Pulmonary artery endothelial cell (primary cell): ENCODE measurements at regions not wholly inside any gene's neighbourhood (a gene's known extent, or its start where the extent isn't known, plus 50 kb on each side); places are given as distances from the start of the nearest gene placed in this dataset.

Source experiments
- DNase-seq: peaks from one replicate; pipeline ENCODE4 v3.0.0-alpha.2; 2011; ENCODE audit warnings: low read depth, low spot score

DNA sequence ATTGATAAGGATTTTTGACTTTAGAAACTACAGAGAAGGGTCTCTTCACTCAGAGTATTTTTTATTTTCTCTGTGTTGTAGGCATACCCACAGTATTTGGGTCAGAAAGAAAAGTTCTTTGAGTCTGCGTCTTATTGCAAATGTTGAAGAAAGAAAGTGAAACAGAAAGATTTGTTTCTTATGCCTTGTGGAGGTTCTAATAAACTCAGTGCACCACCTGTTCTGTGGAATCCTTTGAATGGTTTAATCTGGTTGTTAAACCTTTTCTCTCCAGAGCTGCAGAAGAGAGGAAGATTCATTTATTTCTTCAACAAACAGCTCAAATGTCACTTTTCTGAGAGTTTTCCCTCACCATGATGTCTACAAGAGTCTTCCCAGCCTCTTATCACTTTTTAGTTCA, 146.6 kb upstream of the PLEKHG7 start:
- DNase-seq = no peak

DNA sequence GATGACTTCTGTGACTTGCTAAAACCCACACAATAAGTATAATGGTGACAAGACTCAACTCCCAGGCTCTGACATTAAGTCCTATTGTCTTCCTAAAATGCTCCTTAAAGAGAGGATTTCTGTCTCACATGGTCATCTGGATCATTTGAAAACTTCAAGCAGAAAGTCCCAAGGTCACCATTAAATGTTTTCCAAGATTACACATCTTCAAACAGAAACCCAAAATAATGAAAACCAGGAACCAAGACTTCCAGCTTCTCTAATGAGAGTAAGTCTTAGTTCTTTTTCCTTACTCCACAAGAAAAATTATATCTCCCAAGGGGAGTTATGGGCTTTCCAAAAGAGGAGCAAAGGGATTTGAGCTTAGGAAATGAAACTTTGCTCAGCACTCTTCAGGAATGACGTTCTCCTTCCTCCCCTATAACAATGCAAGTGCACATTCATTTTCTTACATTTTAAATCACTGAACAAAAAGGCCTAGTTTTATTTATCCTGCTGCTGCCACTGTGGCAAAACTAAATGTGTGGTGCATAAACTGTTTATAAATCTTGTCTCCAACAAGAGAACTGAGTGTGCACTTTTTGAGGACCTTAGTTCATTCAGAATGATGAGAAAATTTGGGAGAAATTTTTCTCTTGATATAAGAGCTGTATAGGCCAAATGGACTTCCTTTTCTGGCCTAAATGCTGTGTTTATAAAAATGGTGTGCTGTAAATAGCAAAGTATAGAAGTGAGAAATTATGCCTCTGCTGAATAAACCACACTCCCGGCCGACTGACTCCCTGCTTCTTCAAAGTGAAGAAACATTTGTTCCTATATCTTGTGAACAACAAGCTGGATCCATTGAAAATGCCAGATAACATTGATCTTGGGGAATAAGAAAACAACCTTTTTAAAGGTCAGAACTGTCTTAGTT, 148.4 kb upstream of the PLEKHG7 start:
- no peak for DNase-seq

DNA sequence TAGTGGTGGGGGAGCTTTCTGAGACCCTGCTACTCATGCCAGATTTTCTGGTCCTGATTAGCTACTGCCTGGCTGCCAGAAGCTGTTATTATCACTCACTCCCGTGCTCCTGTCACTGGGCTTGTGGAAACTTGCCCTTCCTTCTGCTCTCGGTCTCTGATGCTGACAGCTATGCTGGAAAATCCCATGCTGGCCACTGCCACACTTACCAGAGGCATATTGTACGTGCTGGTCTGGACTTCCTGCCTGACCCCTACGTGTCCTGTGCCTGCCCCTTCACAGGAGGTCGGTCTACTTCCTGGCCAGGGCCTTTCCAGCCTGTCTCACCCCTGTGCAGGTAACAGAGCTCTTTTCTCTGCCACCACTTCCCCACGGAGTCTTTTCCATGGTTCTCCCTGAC, 149.4 kb upstream of the PLEKHG7 start:
- DNase-seq = no peak

DNA sequence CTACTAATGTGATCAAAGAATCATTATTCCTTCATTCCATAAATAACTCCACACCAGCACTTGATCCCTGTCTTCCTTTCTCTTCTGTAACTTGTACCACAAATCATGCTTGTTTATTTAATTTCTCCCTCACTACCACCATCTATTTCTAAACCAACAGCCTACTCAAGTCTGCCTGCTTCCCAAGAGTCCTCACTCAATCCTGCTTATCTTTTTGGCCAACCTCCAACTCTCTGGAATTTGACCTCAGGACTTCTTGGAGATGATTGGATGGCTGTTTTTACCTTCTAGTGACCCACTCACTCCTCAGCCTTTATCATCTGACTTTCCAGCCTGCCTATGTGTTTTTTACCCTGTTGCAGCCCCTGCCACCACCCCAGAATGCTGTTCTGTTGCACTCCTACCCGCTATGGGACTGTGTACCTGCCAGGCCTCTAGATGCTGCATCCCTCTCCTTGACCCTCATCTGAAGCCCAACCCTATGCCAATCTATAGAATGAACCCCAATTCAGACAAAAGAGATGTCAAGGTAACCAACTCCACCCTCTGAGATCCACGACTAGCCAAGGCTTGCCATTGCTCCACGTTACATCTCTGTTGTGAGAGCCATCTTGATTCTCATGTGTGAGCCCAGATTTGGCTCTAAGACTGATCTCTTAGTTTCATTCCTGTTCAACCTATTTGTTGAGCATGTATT, 150.2 kb upstream of the PLEKHG7 start:
- no peak for DNase-seq

DNA sequence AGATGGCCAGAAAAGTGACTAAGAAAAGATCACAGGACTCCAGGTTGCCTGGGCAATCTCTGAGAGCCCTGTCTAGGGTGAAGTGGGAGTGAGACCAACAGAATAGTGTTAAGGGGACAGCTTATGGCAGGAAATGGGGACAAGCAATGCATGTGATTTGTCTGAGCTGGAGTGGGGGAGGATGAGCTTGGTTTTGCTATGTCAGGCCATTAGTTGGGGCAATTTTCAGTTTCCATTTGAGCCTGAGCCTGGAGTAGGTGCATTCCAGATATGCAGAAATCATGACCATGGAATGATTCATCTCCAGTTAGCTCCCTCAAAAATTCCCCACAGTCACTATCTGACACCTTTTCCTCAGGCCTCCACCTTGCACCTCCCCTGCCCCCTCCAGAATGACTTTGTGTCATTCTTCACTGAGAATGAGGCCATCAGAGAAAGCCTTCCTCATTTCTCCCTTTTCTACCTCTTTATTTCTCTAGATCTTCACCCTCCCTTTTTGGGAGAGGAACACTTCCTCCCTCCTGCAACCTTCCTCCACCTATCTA, 150.9 kb upstream of the PLEKHG7 start:
- no peak for DNase-seq

DNA sequence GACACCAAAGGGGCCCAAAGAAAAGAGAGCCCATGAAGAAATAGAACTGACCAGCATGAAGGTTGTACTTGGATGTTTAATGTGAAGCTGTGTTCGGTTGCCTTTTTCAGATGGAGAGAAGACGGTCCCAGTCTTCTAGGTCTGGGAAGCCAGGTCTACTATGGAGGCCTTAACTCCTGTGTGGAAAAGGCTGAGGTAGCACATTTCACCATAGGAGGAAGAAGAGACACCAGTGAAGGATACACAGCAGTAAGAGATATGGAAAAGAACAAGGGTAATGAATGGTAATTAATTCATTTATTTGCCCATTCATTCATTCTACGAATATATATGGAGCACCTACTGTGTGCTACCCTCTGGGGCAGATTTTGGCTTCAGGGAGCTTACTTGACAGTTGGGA, 151.6 kb upstream of the PLEKHG7 start:
- no peak for DNase-seq

DNA sequence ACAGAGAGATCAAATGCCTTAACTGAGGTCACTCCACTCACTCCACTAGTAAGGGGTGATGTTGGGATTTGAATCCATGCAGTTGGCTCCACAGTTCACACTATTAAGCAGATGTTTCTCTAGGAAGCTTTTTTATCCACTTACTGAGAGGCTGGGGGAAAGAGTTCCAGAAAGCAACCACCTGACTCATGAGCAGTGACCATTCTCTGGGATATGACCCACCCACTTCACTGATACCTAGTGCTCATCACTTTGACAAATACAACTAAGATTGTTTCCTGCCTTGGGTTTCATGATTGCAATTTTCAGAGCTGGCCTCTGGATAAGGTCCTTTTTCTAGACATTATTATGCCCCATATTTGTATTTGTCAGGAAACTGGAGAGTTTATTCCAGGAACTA, 152.1 kb upstream of the PLEKHG7 start:
- DNase-seq = no peak

DNA sequence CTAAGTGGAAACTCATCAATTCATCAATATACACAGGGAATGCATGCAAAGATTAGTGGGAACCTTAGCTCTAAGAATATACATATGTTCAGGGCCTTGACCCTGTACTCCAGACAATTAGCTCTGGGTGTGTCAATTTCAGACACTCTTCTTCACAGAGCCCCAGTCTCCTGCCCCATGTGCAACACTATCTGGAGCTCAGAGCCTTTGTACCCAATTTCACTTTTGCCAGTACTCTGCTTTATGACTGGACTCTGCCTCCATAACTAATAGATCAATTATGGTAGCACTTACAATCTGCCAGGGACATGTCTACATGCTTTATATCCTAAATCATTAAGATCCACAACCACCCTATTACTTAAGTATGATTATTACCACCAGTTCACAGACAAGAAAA, 152.5 kb upstream of the PLEKHG7 start:
- no peak for DNase-seq

DNA sequence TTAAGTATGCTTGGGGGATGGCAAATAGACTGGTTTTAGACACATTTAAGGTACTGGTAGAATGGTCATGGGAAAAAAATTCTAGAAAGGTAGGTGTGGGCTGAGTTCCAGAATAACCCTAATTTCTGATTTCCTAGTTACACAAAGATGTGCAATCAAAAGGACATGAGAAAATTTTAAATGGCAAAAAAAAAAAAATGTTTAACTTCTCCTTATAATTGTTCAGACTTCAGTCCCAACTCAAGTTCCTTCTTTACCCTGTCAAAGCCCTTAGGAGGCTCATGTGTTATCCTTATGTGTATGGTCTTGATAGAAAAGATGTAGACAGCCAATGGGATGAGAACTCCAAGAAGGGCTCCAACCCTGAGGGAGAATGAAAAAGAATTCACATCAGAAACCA, 153.3 kb upstream of the PLEKHG7 start:
- no peak for DNase-seq

DNA sequence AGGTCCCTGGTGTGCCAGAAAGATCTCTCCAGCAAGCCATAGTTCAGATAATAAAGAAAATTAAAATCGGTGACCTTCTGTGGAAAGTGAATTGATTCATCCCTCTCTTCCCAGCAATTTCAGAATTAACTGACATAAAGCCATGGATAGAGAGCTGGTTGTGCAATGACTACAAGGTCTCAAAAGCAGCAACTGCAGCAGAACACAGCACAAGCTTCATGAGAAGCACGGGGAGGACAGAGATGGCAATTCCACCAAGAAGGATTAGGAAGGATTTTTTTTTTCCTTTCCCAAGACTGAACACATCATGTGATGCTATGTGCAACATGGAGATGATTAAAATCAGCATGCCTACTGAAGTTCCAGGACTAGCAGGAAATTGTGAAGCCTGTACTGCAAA, 154.9 kb upstream of the PLEKHG7 start:
- DNase-seq = no peak

DNA sequence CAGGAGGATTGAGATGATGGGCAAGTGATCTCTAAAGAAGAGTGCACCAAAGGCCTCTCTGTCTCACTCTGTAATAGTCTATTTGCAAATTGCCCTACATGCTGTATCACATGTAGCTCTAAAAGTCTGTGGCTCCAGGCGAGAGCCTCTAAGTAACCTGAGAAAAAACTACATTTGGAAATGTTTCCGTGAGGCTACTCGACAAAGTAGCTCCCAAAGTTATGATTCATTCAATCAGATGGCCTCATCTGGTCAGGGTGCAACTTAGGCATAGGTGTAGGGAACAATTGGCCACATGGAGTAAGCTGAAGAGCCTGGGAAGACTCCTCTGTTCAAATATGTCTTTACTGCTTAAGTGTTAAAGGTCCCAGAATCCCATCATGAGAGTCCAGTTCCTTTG, 155.4 kb upstream of the PLEKHG7 start:
- DNase-seq = no peak

DNA sequence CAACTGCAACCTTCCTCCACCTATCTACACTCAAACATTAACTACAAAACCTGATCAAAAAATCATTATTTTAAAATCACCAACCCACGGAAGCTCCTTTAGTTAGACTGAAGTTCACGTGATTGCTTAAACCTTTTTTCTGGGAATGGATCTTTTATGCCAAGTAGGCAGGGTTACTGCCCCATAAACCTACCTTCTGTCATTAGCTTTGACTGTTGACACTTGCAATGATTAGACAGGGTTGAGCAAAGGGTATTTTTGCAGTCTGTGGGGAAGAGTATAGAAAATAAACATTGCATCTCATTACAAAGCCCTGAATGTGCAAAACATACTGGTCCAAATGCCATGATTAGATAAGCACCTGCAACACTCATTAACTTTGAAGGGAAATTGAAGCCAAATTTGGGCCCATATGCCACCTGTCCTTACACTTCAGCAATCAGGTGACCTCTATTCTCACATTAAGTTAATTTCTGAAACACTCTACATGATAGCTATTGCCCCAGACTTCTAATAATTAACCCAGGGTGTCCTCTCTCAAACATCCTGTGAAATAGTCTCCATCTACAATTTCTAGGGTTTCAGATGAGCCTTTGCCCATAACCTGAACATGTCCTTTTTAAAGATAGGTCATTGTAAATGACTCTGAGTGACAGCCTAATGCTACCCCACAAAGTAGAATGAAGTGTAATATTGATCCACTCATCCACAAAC, 156.0 kb upstream of the PLEKHG7 start:
- no peak for DNase-seq

DNA sequence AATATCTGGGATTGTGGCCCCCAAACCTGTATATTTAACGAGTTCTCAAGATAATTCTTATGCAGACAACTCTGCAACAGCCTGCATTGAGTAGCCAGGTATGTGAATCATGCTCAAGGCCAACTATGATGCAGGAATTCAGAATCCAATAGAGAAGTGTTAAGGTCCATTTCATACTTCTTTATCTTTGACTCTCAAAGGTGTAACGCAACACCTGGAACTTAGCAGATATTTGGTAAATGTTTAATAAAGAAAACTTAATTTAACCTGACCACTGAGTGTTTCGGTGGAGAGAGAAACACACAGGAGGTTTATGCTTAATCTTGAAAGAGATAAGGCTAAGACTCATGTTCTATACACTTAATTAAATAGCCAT, 156.5 kb upstream of the PLEKHG7 start:
- no peak for DNase-seq

DNA sequence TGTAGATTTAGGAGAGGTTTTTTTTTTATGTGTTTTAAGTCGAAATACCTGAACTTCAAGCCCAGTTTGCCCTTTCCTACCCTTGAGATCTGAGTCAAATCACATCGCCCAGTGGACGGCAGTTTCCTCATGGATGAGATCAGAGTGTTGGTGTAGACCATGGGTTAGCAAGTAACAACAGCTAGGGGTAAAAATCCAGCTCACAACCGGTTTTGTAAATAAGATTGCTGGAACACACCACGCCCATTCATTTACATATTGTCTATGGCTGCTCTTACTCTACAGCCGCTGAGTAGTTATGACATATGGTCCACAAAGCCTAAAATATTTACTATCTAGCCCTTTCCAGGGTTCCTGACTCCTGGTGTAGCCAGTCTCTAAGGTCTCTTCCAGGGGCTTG, 158.5 kb upstream of the PLEKHG7 start:
- no peak for DNase-seq

DNA sequence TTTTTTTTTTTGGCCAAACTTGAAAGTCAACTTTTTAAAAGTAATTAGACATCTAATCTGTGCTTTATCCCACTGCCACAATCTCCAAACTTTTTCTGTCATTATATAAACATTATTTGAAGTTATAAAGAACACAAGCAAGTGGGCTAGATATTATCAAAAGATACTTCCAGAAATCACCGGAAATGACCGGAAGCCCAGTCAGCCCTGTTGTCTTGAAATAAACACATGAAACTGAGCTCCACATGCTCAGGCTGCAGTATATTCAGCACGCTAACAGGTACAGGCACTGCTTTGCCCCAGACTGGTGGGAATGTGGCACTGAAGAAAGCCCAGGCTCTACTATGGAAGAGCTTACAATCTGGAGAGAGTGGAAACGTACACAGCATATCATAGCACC, 158.9 kb upstream of the PLEKHG7 start:
- DNase-seq = no peak

DNA sequence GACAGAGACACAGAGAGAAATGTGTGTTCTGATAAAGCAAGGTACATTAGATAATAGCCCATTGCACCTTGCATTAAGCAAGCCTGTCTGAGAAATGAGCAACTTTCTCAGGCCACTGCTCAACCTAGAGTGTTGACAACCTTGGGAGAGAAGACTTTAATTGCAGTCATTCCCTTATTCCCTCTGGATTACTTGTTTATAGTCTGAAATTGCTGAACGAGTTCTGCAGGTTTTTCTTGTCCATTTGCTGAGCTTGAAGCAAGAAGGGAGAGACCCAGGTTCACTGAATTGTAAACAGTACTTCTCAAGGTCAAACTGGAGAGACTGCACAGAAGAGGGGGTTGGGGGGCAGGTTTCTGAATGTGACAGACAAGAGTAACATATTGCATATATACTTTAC, 159.4 kb upstream of the PLEKHG7 start:
- DNase-seq = no peak

DNA sequence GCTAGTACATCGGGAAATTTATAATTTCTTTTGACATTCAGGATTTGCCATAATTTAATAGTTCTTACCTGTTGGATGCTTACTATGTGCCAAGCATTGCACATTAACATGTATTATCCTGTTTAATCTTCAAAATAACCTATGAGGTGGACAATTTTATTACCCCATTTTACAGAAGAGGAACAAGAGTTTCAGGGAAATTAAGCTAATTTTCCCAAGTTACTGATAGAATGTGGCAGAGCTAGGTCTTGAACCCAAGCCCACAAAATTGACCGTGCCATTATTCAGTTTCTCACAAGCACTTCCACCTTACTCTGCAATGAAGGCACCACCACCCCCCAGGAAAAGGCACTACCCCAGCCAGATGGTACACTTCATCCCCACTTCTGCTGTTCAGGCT, 161.1 kb upstream of the PLEKHG7 start:
- no peak for DNase-seq

DNA sequence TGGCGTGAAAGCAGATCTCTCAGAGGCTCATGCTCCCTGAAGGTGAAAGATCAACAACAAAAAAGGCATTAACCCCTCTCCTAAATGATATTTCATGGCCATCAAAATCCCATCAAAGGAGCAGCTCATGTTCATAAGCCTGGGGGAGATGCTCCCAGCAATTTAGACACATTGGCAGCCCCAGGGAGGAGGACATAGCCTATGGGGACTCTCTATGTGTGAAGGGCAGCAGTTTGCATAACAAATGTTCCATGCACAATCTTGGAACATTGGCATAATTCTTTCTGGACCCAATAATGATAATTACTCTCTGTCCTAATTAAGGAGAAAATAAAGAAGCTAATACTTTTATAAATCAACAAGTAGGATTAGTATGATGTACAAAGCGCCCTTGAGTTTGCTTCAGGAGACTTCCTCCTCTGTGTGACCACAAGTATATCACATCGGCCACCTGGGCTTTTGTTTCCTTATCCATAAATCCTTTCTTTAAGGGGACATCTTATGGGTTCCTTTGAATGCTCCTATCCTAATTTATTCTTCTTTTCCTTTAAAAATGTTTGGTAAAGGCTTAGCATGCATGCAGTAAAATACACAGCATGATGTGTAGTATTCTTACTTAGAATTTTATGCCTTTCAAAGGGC, 161.9 kb upstream of the PLEKHG7 start:
- no peak for DNase-seq

DNA sequence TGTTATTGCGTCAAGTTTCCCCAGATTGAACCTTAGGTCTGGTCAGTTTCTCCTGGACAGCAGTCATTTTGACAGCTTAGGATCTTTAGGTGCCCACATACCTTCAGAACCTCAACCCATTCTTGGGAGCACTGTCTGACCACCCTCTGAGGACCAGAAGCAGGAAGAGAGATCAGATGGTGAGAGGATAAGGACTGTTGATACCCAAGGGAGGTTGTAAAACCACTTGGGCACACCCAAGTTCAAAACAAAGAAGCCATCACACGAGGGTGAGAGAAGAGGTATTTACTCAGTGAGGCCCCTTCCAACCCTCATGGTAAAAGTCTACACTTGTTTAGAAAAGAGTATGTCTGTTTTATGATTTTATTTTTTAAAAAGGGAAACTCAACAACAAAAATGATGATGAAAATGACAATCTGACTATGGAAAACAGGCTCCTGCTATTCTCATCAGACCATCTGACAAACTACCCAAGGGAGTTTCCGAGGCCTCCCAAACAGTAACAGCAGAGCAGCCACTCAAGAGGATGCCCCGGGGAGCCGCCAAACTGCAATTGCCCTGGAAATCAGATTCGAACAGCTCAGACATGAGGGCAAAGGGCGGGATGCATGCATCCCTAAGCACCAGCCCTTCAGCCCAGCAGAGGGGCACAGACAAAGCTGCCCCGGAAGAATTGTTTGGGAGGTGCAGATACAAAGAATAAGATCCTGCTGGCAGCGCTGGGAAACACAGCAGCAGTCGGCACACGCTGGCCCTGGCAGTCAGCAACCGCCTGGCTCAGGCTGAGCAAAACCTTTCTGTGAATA, 162.6 kb upstream of the PLEKHG7 start:
- DNase-seq = no peak

DNA sequence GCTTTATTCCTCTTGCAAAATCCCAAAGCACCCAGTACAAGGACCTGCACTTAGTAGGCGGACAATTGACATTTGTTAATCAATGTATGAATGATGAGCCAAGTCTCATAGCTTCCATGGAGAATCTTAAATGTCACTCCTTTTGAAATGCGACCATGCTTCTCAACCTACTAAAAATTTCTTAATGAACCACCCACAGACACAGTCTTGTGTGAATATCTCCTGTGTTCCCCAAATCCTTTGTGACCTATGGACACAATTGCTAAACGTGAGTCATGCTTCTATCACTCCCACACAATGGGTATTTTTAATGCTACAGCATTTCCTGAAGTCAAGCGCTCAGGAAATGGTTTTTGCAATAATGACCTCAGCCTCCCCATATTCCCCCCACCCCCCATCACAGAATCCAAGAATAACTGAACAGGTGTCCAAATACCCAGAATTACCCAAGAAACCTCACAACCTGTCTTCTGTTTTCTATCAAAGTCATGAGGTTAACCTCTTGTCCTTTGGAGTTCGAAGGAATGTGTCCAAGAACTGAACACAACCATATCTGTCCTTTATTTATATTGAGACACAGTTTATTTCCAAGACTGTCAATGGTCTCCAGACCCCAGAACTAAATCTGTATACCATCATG, 163.6 kb upstream of the PLEKHG7 start:
- DNase-seq = peak; percentile 83
